Omental fat pad (tissue), 3 donors: ENCODE measurements at regions not wholly inside any gene's neighbourhood (a gene's known extent, or its start where the extent isn't known, plus 50 kb on each side); places are given as distances from the start of the nearest gene placed in this dataset.

Experiments
- ATAC-seq: fragments of 150-250 bp; one replicate; pipeline ENCODE4 v1.9.1; 2016; ENCODE audit warnings: mild to moderate bottlenecking, moderate library complexity; ENCODE audit not compliant: low FRiP score
- DNase-seq: peaks from one replicate; pipeline ENCODE4 v3.0.0-alpha.2; 2019; ENCODE audit warnings: low spot score
- CTCF ChIP-seq, 3 donors: fragments of 450-650 bp; IDR thresholded peaks; one replicate each; pipeline ENCODE4 v1.5.1; 2016 to 2017; ENCODE audit warnings: antibody characterized with exemption in 3 of 3, mild to moderate bottlenecking in 3 of 3, moderate library complexity in 2 of 3

GRCh38 chr1:47568763-47569162, 130.9 kb downstream of the FOXD2 start:
- no peak for TF ChIP-seq CTCF (IDR thresholded peaks at IDR 0.05)
- ATAC-seq (no peak), DNase-seq (no peak)

- ATAC-seq = no peak
- TF ChIP-seq CTCF (IDR thresholded peaks at IDR 0.05) = no peak
- no peak for DNase-seq
These were observed 131.4 kb downstream of the FOXD2 start for GRCh38 chr1:47569261-47569660.

- no peak for DNase-seq
- TF ChIP-seq CTCF (IDR thresholded peaks at IDR 0.05) = no peak
- ATAC-seq = peak; percentile 72
These were observed 132.0 kb downstream of the FOXD2 start for GRCh38 chr1:47569681-47570470.

GRCh38 chr1:47571161-47571560, 133.3 kb downstream of the FOXD2 start:
- ATAC-seq = no peak
- TF ChIP-seq CTCF (IDR thresholded peaks at IDR 0.05) = no peak
- DNase-seq = no peak

GRCh38 chr1:47571952-47572351, 134.1 kb downstream of the FOXD2 start:
- DNase-seq (no peak), ATAC-seq (no peak)
- no peak for TF ChIP-seq CTCF (IDR thresholded peaks at IDR 0.05)

- DNase-seq = no peak
- TF ChIP-seq CTCF (IDR thresholded peaks at IDR 0.05) = no peak
- no peak for ATAC-seq
These were observed 135.0 kb downstream of the FOXD2 start for GRCh38 chr1:47572731-47573430.
